SK-N-SH (cell line): ENCODE measurements at regions not wholly inside any gene's neighbourhood (a gene's known extent, or its start where the extent isn't known, plus 50 kb on each side); places are given as distances from the start of the nearest gene placed in this dataset.

Experiments
- CTCF ChIA-PET: fragments of 300-600, 350-600 bp; formaldehyde crosslinking; extraction: SDS; loops from one replicate; lab custom pipeline; 2021; lab: Yijun Ruan, JAX
- POLR2A ChIA-PET: fragments of 350-600 bp; sonication (Branson Sonifier 250); formaldehyde crosslinking; extraction: SDS; loops from one replicate; lab custom pipeline; 2020; ENCODE audit warnings: antibody characterized with exemption, inconsistent platforms; lab: Yijun Ruan, JAX
- DNase-seq: peaks from one replicate; pipeline ENCODE4 v3.0.0; 2012
- H2AFZ ChIP-seq: fragments of 200-600 bp; sonication (generic); 2 replicates; pipeline ENCODE4 v1.8.1; 2016; ENCODE audit warnings: antibody characterized with exemption, mild to moderate bottlenecking, low read depth
- H3F3A ChIP-seq: fragments of 200-600 bp; sonication (generic); replicated peaks from 2 replicates; pipeline ENCODE3; 2016; ENCODE audit warnings: antibody characterized with exemption, mild to moderate bottlenecking; ENCODE audit not compliant: insufficient read depth
- H3K27ac ChIP-seq, 2 experiments: fragments of 200-500 bp in 1 of 2; fragments of 200-600 bp in 1 of 2; sonication (Bioruptor generic) in 1 of 2; sonication (generic), shearing (Covaris generic) in 1 of 2; 2 replicates each; pipeline versions ENCODE4 v1.5.1 to v1.6.1; 2014 to 2016; ENCODE audit warnings: low read depth in 2 of 2, inconsistent platforms in 1 of 2, low read length in 1 of 2, mild to moderate bottlenecking in 1 of 2, mixed read lengths in 1 of 2
- H3K27me3 ChIP-seq: fragments of 200-600 bp; sonication (generic), shearing (Covaris generic); 2 replicates; pipeline ENCODE4 v1.6.1; 2016; ENCODE audit warnings: mixed run types; ENCODE audit not compliant: insufficient read depth
- H3K36me3 ChIP-seq, 2 experiments: fragments of 200-500 bp in 1 of 2; fragments of 200-600 bp in 1 of 2; sonication (Bioruptor generic) in 1 of 2; sonication (generic) in 1 of 2; replicated peaks in 1 of 2; 2 replicates each; pipeline versions ENCODE3 to v1.5.1; 2014 to 2016; ENCODE audit warnings: low read length in 1 of 2, mild to moderate bottlenecking in 1 of 2; ENCODE audit not compliant: insufficient read depth in 2 of 2, control insufficient read depth in 1 of 2
- H3K4me1 ChIP-seq, 2 experiments: fragments of 200-500 bp in 1 of 2; fragments of 200-600 bp in 1 of 2; sonication (Bioruptor generic) in 1 of 2; sonication (generic), shearing (Covaris generic) in 1 of 2; 2 replicates each; pipeline versions ENCODE4 v1.5.1 to v1.6.1; 2014 to 2016; ENCODE audit warnings: low read depth in 1 of 2, low read length in 1 of 2, mixed run types in 1 of 2; ENCODE audit not compliant: insufficient read depth in 2 of 2, control insufficient read depth in 1 of 2
- H3K4me2 ChIP-seq: fragments of 200-600 bp; sonication (generic), shearing (Covaris generic); 2 replicates; pipeline ENCODE4 v1.6.1; 2017; ENCODE audit warnings: mixed run types
- H3K4me3 ChIP-seq, 2 experiments: fragments of 200-500 bp in 1 of 2; fragments of 200-600 bp in 1 of 2; sonication (Bioruptor generic) in 1 of 2; sonication (generic), shearing (Covaris generic) in 1 of 2; 2 replicates each; pipeline versions ENCODE4 v1.5.1 to v1.8.1; 2014 to 2016; ENCODE audit warnings: low read depth in 2 of 2, inconsistent platforms in 1 of 2, low read length in 1 of 2, mild to moderate bottlenecking in 1 of 2, mixed read lengths in 1 of 2, moderate library complexity in 1 of 2
- H3K79me2 ChIP-seq: fragments of 200-600 bp; sonication (generic); 2 replicates; pipeline ENCODE4 v1.8.1; 2017; ENCODE audit warnings: mild to moderate bottlenecking; ENCODE audit not compliant: insufficient read depth
- H3K9ac ChIP-seq: fragments of 200-600 bp; sonication (generic); 2 replicates; pipeline ENCODE4 v1.6.1; 2017; ENCODE audit warnings: mixed run types
- H3K9me2 ChIP-seq: fragments of 200-600 bp; sonication (generic); 2 replicates; pipeline ENCODE4 v1.6.1; 2017; ENCODE audit warnings: mixed run types
- H3K9me3 ChIP-seq: fragments of 200-600 bp; sonication (generic); 2 replicates; pipeline ENCODE4 v1.6.1; 2017; ENCODE audit warnings: mixed run types, mild to moderate bottlenecking, moderate library complexity
- H4K20me1 ChIP-seq: fragments of 200-600 bp; sonication (generic); 2 replicates; pipeline ENCODE4 v1.6.1; 2017; ENCODE audit warnings: mild to moderate bottlenecking, mixed run types; ENCODE audit not compliant: insufficient read depth
- EP300 ChIP-seq, 2 experiments: IDR thresholded peaks; 2 replicates each; pipeline versions ENCODE4 v1.4.0 to v1.6.1; 2012; ENCODE audit warnings: borderline replicate concordance in 1 of 2, low read depth in 1 of 2, low read length in 1 of 2
- EZH2phosphoT487 ChIP-seq: fragments of 200-600 bp; sonication (generic); IDR thresholded peaks from 2 replicates; pipeline ENCODE4 v1.6.1; 2017; ENCODE audit warnings: low read depth, mixed run types, mild to moderate bottlenecking, antibody characterized with exemption, moderate library complexity, borderline replicate concordance
- NRF1 ChIP-seq: IDR thresholded peaks from 2 replicates; pipeline ENCODE4 v1.6.1; 2012; ENCODE audit warnings: low read depth, mild to moderate bottlenecking, low read length
- RAD21 ChIP-seq: IDR thresholded peaks from 2 replicates; pipeline ENCODE4 v1.6.1; 2012; ENCODE audit warnings: mild to moderate bottlenecking, low read length
- RXRA ChIP-seq: IDR thresholded peaks from 2 replicates; pipeline ENCODE4 v1.4.0; 2012; ENCODE audit warnings: low read depth, mild to moderate bottlenecking, borderline replicate concordance
- SIN3A ChIP-seq: IDR thresholded peaks from 2 replicates; pipeline ENCODE4 v1.6.1; 2012; ENCODE audit warnings: low read depth, mild to moderate bottlenecking, low read length, moderate library complexity, borderline replicate concordance
- WGBS: methylation state at CpG from one replicate; pipeline ENCODE4 v1.1.6; 2017; ENCODE audit warnings: low lambda C conversion rate; 5-methylcytosine and 5-hydroxymethylcytosine counted together
- TF ChIP-seq, protein P1 (sequence below): IDR thresholded peaks from 2 replicates; pipeline ENCODE4 v1.6.1; 2012; ENCODE audit warnings: mild to moderate bottlenecking, low read depth, low read length, moderate library complexity
- TF ChIP-seq, protein P2 (sequence below): fragments of 200-600 bp; sonication (generic); IDR thresholded peaks from 2 replicates; pipeline ENCODE4 v1.6.1; 2017; ENCODE audit warnings: antibody characterized with exemption, mild to moderate bottlenecking, moderate library complexity
- TF ChIP-seq, protein P3 (sequence below): IDR thresholded peaks from 2 replicates; pipeline ENCODE4 v1.4.0; 2012; ENCODE audit warnings: low read depth, borderline replicate concordance
- TF ChIP-seq, protein P4 (sequence below): fragments of 150-350 bp; IDR thresholded peaks from 2 replicates; pipeline ENCODE4 v1.6.1; 2016; ENCODE audit warnings: mild to moderate bottlenecking, low read depth, low read length

DNA sequence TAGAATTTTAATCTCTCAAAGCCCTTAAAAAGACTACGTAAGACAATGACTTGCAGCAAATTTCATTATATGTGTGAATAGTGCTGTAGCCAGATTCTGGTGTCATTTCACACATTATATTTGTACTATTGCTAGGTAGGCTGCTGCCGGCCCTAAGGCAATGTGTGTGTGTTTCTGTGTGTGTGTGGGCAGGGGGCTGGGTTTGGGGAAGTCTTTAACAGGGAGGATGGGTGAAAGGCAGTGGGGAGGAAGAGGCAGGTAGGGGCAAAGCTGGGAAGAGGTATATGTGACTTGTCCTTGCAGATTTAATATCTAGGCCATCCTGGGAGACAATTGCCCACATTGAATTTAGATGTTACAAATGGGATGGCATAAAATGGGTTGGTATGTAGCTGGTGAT, 130.8 kb downstream of the MACIR start:
- Histone ChIP-seq H3K4me1 (peaks cover 9 to 10% of the 10 kb centered on the region in 2 experiments; a peak in 3 of 4 replicates), H3K9me2 (no peaks in the 10 kb centered on the region), H3K27ac (no peak overlapping the region), H3K9me3 (no peaks in the 10 kb centered on the region), H3K4me3 (no peak overlapping the region), H3K9ac (no peak overlapping the region), H3K27me3 (no peaks in the 10 kb centered on the region), H2AFZ (no peak overlapping the region), H3K36me3 (no peaks in the 10 kb centered on the region), H4K20me1 (no peaks in the 10 kb centered on the region), H3K4me2 (no peak overlapping the region), H3K79me2 (no peaks in the 10 kb centered on the region), H3F3A (peaks cover 3% of the 10 kb centered on the region)
- ChIA-PET CTCF (interaction anchor here (1.1 to 1.3 kb wide), 3 partner anchors 86 to 157 kb away, joined by 3 to 4 read pairs (median 3); partner anchors contain the start of gene MACIR), POLR2A (no interaction called here)
- DNase-seq: no peak
- TF ChIP-seq EZH2phosphoT487 (no peak), EP300 (IDR thresholded peaks at IDR 0.05; ENCODE audit: borderline replicate concordance in 1 of 2, low read depth in 1 of 2, low read length in 1 of 2) (no peak), RXRA (no peak), RAD21 (no peak), SIN3A (no peak), NRF1 (no peak)
- TF ChIP-seq, protein P1, sequence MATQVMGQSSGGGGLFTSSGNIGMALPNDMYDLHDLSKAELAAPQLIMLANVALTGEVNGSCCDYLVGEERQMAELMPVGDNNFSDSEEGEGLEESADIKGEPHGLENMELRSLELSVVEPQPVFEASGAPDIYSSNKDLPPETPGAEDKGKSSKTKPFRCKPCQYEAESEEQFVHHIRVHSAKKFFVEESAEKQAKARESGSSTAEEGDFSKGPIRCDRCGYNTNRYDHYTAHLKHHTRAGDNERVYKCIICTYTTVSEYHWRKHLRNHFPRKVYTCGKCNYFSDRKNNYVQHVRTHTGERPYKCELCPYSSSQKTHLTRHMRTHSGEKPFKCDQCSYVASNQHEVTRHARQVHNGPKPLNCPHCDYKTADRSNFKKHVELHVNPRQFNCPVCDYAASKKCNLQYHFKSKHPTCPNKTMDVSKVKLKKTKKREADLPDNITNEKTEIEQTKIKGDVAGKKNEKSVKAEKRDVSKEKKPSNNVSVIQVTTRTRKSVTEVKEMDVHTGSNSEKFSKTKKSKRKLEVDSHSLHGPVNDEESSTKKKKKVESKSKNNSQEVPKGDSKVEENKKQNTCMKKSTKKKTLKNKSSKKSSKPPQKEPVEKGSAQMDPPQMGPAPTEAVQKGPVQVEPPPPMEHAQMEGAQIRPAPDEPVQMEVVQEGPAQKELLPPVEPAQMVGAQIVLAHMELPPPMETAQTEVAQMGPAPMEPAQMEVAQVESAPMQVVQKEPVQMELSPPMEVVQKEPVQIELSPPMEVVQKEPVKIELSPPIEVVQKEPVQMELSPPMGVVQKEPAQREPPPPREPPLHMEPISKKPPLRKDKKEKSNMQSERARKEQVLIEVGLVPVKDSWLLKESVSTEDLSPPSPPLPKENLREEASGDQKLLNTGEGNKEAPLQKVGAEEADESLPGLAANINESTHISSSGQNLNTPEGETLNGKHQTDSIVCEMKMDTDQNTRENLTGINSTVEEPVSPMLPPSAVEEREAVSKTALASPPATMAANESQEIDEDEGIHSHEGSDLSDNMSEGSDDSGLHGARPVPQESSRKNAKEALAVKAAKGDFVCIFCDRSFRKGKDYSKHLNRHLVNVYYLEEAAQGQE: no peak
- TF ChIP-seq, protein P2, sequence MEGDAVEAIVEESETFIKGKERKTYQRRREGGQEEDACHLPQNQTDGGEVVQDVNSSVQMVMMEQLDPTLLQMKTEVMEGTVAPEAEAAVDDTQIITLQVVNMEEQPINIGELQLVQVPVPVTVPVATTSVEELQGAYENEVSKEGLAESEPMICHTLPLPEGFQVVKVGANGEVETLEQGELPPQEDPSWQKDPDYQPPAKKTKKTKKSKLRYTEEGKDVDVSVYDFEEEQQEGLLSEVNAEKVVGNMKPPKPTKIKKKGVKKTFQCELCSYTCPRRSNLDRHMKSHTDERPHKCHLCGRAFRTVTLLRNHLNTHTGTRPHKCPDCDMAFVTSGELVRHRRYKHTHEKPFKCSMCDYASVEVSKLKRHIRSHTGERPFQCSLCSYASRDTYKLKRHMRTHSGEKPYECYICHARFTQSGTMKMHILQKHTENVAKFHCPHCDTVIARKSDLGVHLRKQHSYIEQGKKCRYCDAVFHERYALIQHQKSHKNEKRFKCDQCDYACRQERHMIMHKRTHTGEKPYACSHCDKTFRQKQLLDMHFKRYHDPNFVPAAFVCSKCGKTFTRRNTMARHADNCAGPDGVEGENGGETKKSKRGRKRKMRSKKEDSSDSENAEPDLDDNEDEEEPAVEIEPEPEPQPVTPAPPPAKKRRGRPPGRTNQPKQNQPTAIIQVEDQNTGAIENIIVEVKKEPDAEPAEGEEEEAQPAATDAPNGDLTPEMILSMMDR: no peak
- TF ChIP-seq, protein P3, sequence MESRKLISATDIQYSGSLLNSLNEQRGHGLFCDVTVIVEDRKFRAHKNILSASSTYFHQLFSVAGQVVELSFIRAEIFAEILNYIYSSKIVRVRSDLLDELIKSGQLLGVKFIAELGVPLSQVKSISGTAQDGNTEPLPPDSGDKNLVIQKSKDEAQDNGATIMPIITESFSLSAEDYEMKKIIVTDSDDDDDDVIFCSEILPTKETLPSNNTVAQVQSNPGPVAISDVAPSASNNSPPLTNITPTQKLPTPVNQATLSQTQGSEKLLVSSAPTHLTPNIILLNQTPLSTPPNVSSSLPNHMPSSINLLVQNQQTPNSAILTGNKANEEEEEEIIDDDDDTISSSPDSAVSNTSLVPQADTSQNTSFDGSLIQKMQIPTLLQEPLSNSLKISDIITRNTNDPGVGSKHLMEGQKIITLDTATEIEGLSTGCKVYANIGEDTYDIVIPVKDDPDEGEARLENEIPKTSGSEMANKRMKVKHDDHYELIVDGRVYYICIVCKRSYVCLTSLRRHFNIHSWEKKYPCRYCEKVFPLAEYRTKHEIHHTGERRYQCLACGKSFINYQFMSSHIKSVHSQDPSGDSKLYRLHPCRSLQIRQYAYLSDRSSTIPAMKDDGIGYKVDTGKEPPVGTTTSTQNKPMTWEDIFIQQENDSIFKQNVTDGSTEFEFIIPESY: no peak
- TF ChIP-seq, protein P4, sequence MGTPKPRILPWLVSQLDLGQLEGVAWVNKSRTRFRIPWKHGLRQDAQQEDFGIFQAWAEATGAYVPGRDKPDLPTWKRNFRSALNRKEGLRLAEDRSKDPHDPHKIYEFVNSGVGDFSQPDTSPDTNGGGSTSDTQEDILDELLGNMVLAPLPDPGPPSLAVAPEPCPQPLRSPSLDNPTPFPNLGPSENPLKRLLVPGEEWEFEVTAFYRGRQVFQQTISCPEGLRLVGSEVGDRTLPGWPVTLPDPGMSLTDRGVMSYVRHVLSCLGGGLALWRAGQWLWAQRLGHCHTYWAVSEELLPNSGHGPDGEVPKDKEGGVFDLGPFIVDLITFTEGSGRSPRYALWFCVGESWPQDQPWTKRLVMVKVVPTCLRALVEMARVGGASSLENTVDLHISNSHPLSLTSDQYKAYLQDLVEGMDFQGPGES: no peak
- WGBS: 95% methylated on average over 2 of the region's 2 CpGs
